OCI-LY7 (cell line): ENCODE measurements at regions not wholly inside any gene's neighbourhood (a gene's known extent, or its start where the extent isn't known, plus 50 kb on each side); places are given as distances from the start of the nearest gene placed in this dataset.

Experiments
- EZH2phosphoT487 ChIP-seq: fragments of 200-600 bp; sonication (generic); IDR thresholded peaks from 2 replicates; pipeline ENCODE4 v1.6.1; 2018; ENCODE audit warnings: low read depth, borderline replicate concordance, mild to moderate bottlenecking, mixed run types, antibody characterized with exemption, low read length, moderate library complexity, mixed read lengths
- TF ChIP-seq, protein P1 (sequence below): fragments of 200-600 bp; sonication (generic); conservative IDR thresholded peaks from 2 replicates; pipeline ENCODE4 v1.5.1; 2014; ENCODE audit warnings: mild to moderate bottlenecking, antibody characterized with exemption, low read length, moderate library complexity, mixed read lengths

DNA sequence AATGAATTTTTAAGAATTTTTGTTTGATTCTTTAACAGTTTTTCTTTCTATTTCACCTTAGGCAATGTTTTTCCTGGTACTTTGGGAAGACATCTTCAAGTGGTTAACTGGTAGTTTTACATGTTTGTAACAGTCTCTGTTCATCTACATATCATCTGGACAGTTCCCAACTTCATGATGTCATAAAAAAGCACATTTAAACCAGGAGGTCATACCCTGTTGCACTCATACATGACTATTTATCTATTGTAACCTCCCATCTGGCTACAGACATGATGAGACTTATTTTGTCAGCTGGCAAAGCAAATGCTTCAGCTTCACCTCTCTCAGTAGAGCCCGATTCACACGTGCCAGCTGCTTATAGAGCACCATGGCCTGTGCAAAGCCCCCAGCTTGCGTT, 99.8 kb upstream of the YPEL5 start:
- TF ChIP-seq, protein P1, sequence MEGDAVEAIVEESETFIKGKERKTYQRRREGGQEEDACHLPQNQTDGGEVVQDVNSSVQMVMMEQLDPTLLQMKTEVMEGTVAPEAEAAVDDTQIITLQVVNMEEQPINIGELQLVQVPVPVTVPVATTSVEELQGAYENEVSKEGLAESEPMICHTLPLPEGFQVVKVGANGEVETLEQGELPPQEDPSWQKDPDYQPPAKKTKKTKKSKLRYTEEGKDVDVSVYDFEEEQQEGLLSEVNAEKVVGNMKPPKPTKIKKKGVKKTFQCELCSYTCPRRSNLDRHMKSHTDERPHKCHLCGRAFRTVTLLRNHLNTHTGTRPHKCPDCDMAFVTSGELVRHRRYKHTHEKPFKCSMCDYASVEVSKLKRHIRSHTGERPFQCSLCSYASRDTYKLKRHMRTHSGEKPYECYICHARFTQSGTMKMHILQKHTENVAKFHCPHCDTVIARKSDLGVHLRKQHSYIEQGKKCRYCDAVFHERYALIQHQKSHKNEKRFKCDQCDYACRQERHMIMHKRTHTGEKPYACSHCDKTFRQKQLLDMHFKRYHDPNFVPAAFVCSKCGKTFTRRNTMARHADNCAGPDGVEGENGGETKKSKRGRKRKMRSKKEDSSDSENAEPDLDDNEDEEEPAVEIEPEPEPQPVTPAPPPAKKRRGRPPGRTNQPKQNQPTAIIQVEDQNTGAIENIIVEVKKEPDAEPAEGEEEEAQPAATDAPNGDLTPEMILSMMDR, result no peak
- TF ChIP-seq EZH2phosphoT487, result no peak
